H1 (cell line): ENCODE measurements at regions not wholly inside any gene's neighbourhood (a gene's known extent, or its start where the extent isn't known, plus 50 kb on each side); places are given as distances from the start of the nearest gene placed in this dataset.

Experiments used
- CTCF ChIP-seq, 3 experiments: IDR thresholded peaks; 1 replicate in 2 of 3; 2 replicates in 1 of 3; pipeline versions ENCODE4 v1.5.1 to v1.6.1; 2011; ENCODE audit warnings: low read length in 3 of 3, mild to moderate bottlenecking in 3 of 3, inconsistent platforms in 2 of 3, low read depth in 1 of 3, moderate library complexity in 1 of 3; ENCODE audit not compliant: insufficient read depth in 1 of 3; ENCODE audit errors: control extremely low read depth in 1 of 3
- GABPA ChIP-seq: IDR thresholded peaks from 2 replicates; pipeline ENCODE4 v1.6.1; 2011; ENCODE audit warnings: mild to moderate bottlenecking, low read length, moderate library complexity, borderline replicate concordance; ENCODE audit not compliant: insufficient read depth
- MAX ChIP-seq: IDR thresholded peaks from 2 replicates; pipeline ENCODE4 v1.6.1; 2012; ENCODE audit warnings: inconsistent platforms
- POLR2A ChIP-seq, 2 experiments: IDR thresholded peaks; 1 replicate in 1 of 2; 2 replicates in 1 of 2; pipeline ENCODE4 v1.6.1; 2011; ENCODE audit warnings: low read depth in 2 of 2, low read length in 2 of 2, mild to moderate bottlenecking in 2 of 2; ENCODE audit errors: control extremely low read depth in 1 of 2
- SIN3A ChIP-seq, 2 experiments: IDR thresholded peaks in 1 of 2; conservative IDR thresholded peaks in 1 of 2; 2 replicates each; pipeline ENCODE4 v1.6.1; 2011 to 2012; ENCODE audit warnings: low read length in 2 of 2, improper control_type of control experiment in 1 of 2, low read depth in 1 of 2, mild to moderate bottlenecking in 1 of 2

- TF ChIP-seq POLR2A (IDR thresholded peaks at IDR 0.05; ENCODE audit: control extremely low read depth in 1 of 2, low read depth in 2 of 2, low read length in 2 of 2) (no peak), GABPA (no peak), SIN3A (conservative IDR thresholded peaks at IDR 0.05 in 1 of 2, IDR thresholded peaks at IDR 0.05 in 1 of 2; ENCODE audit: low read depth in 1 of 2, low read length in 2 of 2) (no peak), CTCF (IDR thresholded peaks at IDR 0.05; ENCODE audit: control extremely low read depth in 1 of 3, insufficient read depth in 1 of 3, low read depth in 1 of 3, low read length in 3 of 3) (no peak), MAX (no peak)
Measured at GRCh38 chr10:2036209-2036608, 298.9 kb upstream of the ADARB2 start.
